ENCODE measurements at regions not wholly inside any gene's neighbourhood (a gene's known extent, or its start where the extent isn't known, plus 50 kb on each side); places are given as distances from the start of the nearest gene placed in this dataset.

- Histone ChIP-seq H2AFZ (0 out of 2 replicates have a peak overlapping the region, but pooled peaks have one; percentile 16), H4K20me1 (replicated peaks; ENCODE audit: insufficient read depth) (no peaks in the 10 kb centered on the region), H3K4me3 (no peak overlapping the region), H3F3A (replicated peaks; ENCODE audit: low read depth) (no peaks in the 10 kb centered on the region), H3K4me1 (ENCODE audit: insufficient read depth) (no peaks in the 10 kb centered on the region), H3K36me3 (ENCODE audit: insufficient read depth) (no peaks in the 10 kb centered on the region), H3K27ac (ENCODE audit: low read depth) (no peak overlapping the region), H3K9me2 (ENCODE audit: insufficient read depth) (no peaks in the 10 kb centered on the region), H3K27me3 (ENCODE audit: insufficient read depth) (no peaks in the 10 kb centered on the region), H3K79me2 (replicated peaks; ENCODE audit: insufficient read depth) (no peaks in the 10 kb centered on the region), H3K4me2 (no peak overlapping the region)
- Mint-ChIP-seq H3K4me1 (0 out of 3 replicates have a peak, but pooled peaks cover 4% of the 10 kb centered on the region), H3K27me3 (ENCODE audit: insufficient read depth, low read depth, poor library complexity) (peaks cover 5% of the 10 kb centered on the region), H3K36me3 (ENCODE audit: low read depth) (no peaks in the 10 kb centered on the region), H3K27ac (no peak overlapping the region), H3K4me3 (no peak overlapping the region), H3K9me3 (no peaks in the 10 kb centered on the region)
- no peak for TF ChIP-seq ZNF462 (CRISPR knock-in tag; IDR thresholded peaks at IDR 0.05)
- TF ChIP-seq STAT1 (IDR thresholded peaks at IDR 0.05; ENCODE audit: unreplicated experiment): no peak
- TF ChIP-seq ZNF331 (CRISPR knock-in tag; IDR thresholded peaks at IDR 0.05; ENCODE audit: low read depth): no peak
- no peak for TF ChIP-seq EZH2 (IDR thresholded peaks at IDR 0.05; ENCODE audit: low read depth, unreplicated experiment)
- TF ChIP-seq REST (IDR thresholded peaks at IDR 0.05; ENCODE audit: unreplicated experiment): no peak
- TF ChIP-seq POLR2AphosphoS5 (IDR thresholded peaks at IDR 0.05; ENCODE audit: low read depth): no peak
- no peak for TF ChIP-seq ETS1 (IDR thresholded peaks at IDR 0.05)
- no peak for TF ChIP-seq CTCF (conservative IDR thresholded peaks at IDR 0.05; ENCODE audit: low read depth in 2 of 2)
- no peak for TF ChIP-seq CREB1 (CRISPR knock-in tag; IDR thresholded peaks at IDR 0.05; ENCODE audit: low read depth)
- no peak for TF ChIP-seq EZH2phosphoT487 (IDR thresholded peaks at IDR 0.05; ENCODE audit: unreplicated experiment)
- no peak for TF ChIP-seq ZNF114 (CRISPR knock-in tag; IDR thresholded peaks at IDR 0.05)
- TF ChIP-seq NANOG (IDR thresholded peaks at IDR 0.05; ENCODE audit: borderline replicate concordance): no peak
- no peak for TF ChIP-seq JUNB (IDR thresholded peaks at IDR 0.05; ENCODE audit: unreplicated experiment)
- DNase-seq (ENCODE audit: low spot score) (no peak), ATAC-seq (no peak)
These were observed 207.8 kb downstream of the RAMP3 start for GRCh38 chr7:45365341-45365740.

All from GM23338 (cell line).